ENCODE measurements at regions not wholly inside any gene's neighbourhood (a gene's known extent, or its start where the extent isn't known, plus 50 kb on each side); places are given as distances from the start of the nearest gene placed in this dataset.

DNA sequence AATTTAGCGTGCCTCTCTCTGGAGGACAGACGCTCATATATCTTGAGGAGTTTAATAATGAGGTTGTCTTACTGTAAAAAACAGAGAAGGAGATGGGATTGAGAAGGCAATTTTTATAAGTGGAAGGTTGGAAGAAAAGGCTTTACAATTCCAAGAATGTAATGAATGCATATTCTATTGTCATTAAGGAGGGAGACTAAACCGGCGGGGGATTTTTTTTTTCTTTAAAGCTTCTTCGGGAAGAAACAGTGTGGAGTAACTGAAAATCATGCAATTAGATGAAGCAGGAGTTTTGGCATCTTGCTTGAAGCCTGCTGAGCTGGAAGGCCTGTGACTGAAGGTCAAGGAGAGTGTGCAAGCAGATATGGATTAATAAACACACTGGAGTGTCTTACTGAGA lies 124.4 kb downstream of the HRH4 start:
- no peak overlapping the region for H3K4ac ChIP-seq (ENCODE audit: low read depth, low read length)
- TF ChIP-seq RFX5 (IDR thresholded peaks at IDR 0.05; ENCODE audit: low read depth, low read length) = no peak
- TF ChIP-seq MXI1 (IDR thresholded peaks at IDR 0.05; ENCODE audit: borderline replicate concordance, low read depth, low read length) = no peak
- TF ChIP-seq MAZ (IDR thresholded peaks at IDR 0.05; ENCODE audit: borderline replicate concordance, low read depth, low read length) = no peak
- TF ChIP-seq NFE2L2 (IDR thresholded peaks at IDR 0.05; ENCODE audit: low read depth, low read length) = no peak
- TF ChIP-seq CEBPB (IDR thresholded peaks at IDR 0.05; ENCODE audit: low read depth, low read length) = no peak
- no peak for TF ChIP-seq BHLHE40 (IDR thresholded peaks at IDR 0.05; ENCODE audit: low read depth, low read length)
- no peak for TF ChIP-seq SMC3 (IDR thresholded peaks at IDR 0.05; ENCODE audit: low read depth, low read length)
- TF ChIP-seq FOS (IDR thresholded peaks at IDR 0.05; ENCODE audit: low read depth, low read length) = no peak
- TF ChIP-seq, protein P1, sequence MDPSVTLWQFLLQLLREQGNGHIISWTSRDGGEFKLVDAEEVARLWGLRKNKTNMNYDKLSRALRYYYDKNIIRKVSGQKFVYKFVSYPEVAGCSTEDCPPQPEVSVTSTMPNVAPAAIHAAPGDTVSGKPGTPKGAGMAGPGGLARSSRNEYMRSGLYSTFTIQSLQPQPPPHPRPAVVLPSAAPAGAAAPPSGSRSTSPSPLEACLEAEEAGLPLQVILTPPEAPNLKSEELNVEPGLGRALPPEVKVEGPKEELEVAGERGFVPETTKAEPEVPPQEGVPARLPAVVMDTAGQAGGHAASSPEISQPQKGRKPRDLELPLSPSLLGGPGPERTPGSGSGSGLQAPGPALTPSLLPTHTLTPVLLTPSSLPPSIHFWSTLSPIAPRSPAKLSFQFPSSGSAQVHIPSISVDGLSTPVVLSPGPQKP (IDR thresholded peaks at IDR 0.05; ENCODE audit: borderline replicate concordance, low read depth, low read length) = no peak
- TF ChIP-seq, protein P2, sequence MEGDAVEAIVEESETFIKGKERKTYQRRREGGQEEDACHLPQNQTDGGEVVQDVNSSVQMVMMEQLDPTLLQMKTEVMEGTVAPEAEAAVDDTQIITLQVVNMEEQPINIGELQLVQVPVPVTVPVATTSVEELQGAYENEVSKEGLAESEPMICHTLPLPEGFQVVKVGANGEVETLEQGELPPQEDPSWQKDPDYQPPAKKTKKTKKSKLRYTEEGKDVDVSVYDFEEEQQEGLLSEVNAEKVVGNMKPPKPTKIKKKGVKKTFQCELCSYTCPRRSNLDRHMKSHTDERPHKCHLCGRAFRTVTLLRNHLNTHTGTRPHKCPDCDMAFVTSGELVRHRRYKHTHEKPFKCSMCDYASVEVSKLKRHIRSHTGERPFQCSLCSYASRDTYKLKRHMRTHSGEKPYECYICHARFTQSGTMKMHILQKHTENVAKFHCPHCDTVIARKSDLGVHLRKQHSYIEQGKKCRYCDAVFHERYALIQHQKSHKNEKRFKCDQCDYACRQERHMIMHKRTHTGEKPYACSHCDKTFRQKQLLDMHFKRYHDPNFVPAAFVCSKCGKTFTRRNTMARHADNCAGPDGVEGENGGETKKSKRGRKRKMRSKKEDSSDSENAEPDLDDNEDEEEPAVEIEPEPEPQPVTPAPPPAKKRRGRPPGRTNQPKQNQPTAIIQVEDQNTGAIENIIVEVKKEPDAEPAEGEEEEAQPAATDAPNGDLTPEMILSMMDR (conservative IDR thresholded peaks at IDR 0.05; ENCODE audit: low read depth, low read length) = no peak
- no peak overlapping the region for H2AK5ac ChIP-seq (ENCODE audit: low read depth, low read length)
- H4K8ac ChIP-seq (ENCODE audit: low read depth in 2 of 2, low read length in 2 of 2) = no peak overlapping the region
- no peak overlapping the region for H4K5ac ChIP-seq (ENCODE audit: low read depth, low read length)
- no peak overlapping the region for H3K27ac ChIP-seq (ENCODE audit: insufficient read depth, low read length)
- H2AFZ ChIP-seq (replicated peaks; ENCODE audit: low read length, poor library complexity) = no peak overlapping the region
- H2BK5ac ChIP-seq (ENCODE audit: low read depth, low read length, poor library complexity, severe bottlenecking) = no peak overlapping the region
- no peak overlapping the region for H3K4me3 ChIP-seq (ENCODE audit: insufficient read depth, low read depth, low read length)
- no peak overlapping the region for H3K4me2 ChIP-seq (ENCODE audit: low read depth, low read length)
- no peak overlapping the region for H2BK120ac ChIP-seq (ENCODE audit: low read depth, low read length)
- no peak for ATAC-seq (ENCODE audit: low read depth)
- H3K14ac ChIP-seq (replicated peaks; ENCODE audit: low read depth, low read length) = no peak overlapping the region
- H4K20me1 ChIP-seq (ENCODE audit: insufficient read depth, low read length) = no peaks in the 10 kb centered on the region
- no peaks in the 10 kb centered on the region for H3K36me3 ChIP-seq (ENCODE audit: control insufficient read depth, insufficient read depth, low read length)
- no peaks in the 10 kb centered on the region for H3K79me1 ChIP-seq (ENCODE audit: low read depth in 1 of 2, low read length in 2 of 2)
- no peak for DNase-seq
- WGBS, 2 experiments (ENCODE audit: extremely low coverage in 2 of 2, insufficient read length in 1 of 2) = 80% methylated on average over 1 of the region's 5 CpGs; no CpG with 5 or more reads in 1 of the 2 experiments
- no TSS peak for BruUV-seq (replicated peaks)
- no peak overlapping the region for H3K18ac ChIP-seq (ENCODE audit: low read depth, low read length)
- no peak overlapping the region for H3K9ac ChIP-seq (ENCODE audit: low read depth, low read length)
- intact Hi-C loops (cut with micrococcal nuclease) (no loop called here), dilution Hi-C loops (cut with HindIII; ENCODE audit: low sequenced_read_pairs, unreplicated experiment) (no loop called here), in situ Hi-C loops (cut with MboI; ENCODE audit: low sequenced_read_pairs) (no loop called here)
- H2AK9ac ChIP-seq (replicated peaks; ENCODE audit: low read depth, low read length, poor library complexity) = no peak overlapping the region
- H3K9me3 ChIP-seq (ENCODE audit: control insufficient read depth, insufficient read depth, low read length) = no peaks in the 10 kb centered on the region
- no peak overlapping the region for H3K56ac ChIP-seq (ENCODE audit: extremely low read depth, insufficient read depth, low read length)
- no peak overlapping the region for H2BK15ac ChIP-seq (ENCODE audit: low read depth, low read length)
- H4K91ac ChIP-seq (ENCODE audit: insufficient read depth, low read depth, low read length) = no peak overlapping the region
- no peak overlapping the region for H2BK20ac ChIP-seq (ENCODE audit: low read depth, low read length)
- ChIA-PET CTCF (no interaction called here), POLR2A (ENCODE audit: unreplicated experiment) (no interaction called here)
- peaks cover 8% of the 10 kb centered on the region for H3K27me3 ChIP-seq (ENCODE audit: control insufficient read depth, insufficient read depth, low read length)
- H3K23ac ChIP-seq (ENCODE audit: low read depth, low read length) = no peak overlapping the region
- H3K4me1 ChIP-seq (ENCODE audit: control insufficient read depth, insufficient read depth, low read length) = peaks cover 4% of the 10 kb centered on the region; the same call in 1 of the 2 replicates
- peaks cover 5% of the 10 kb centered on the region for H3K9me1 ChIP-seq (ENCODE audit: insufficient read depth, low read length)
